ENCODE measurements at regions not wholly inside any gene's neighbourhood (a gene's known extent, or its start where the extent isn't known, plus 50 kb on each side); places are given as distances from the start of the nearest gene placed in this dataset.

GRCh38 chr2:129768036-129768386 is 211.5 kb upstream of the RAB6C start:
- TF ChIP-seq CTCF (IDR thresholded peaks at IDR 0.05; ENCODE audit: insufficient read depth, low read length, poor library complexity, severe bottlenecking) (no peak), EZH2phosphoT487 (conservative IDR thresholded peaks at IDR 0.05; ENCODE audit: low read length) (no peak)
